H9 (cell line): ENCODE measurements at regions not wholly inside any gene's neighbourhood (a gene's known extent, or its start where the extent isn't known, plus 50 kb on each side); places are given as distances from the start of the nearest gene placed in this dataset.

Source experiments
- DNase-seq: peaks from one replicate; pipeline ENCODE4 v3.0.0-alpha.2; 2017
- H2AFZ ChIP-seq: one replicate; pipeline ENCODE4 v1.6.1; 2013; ENCODE audit warnings: mild to moderate bottlenecking, low read length, control low read depth, moderate library complexity
- H2AK5ac ChIP-seq: 2 replicates; pipeline ENCODE4 v1.6.1; 2013; ENCODE audit warnings: low read length, control low read depth, mixed read lengths; ENCODE audit not compliant: insufficient read length
- H2BK120ac ChIP-seq: one replicate; pipeline ENCODE4 v1.6.1; 2013; ENCODE audit warnings: low read depth, mild to moderate bottlenecking, low read length, control low read depth, inconsistent platforms; ENCODE audit not compliant: poor library complexity, severe bottlenecking
- H2BK12ac ChIP-seq: 2 replicates; pipeline ENCODE4 v1.6.1; 2013; ENCODE audit warnings: low read length, control low read depth, mixed read lengths, low read depth; ENCODE audit not compliant: insufficient read length
- H2BK15ac ChIP-seq: 2 replicates; pipeline ENCODE4 v1.6.1; 2013; ENCODE audit warnings: low read depth, low read length, control low read depth
- H2BK20ac ChIP-seq: one replicate; pipeline ENCODE4 v1.6.1; 2013; ENCODE audit warnings: low read depth, mild to moderate bottlenecking, low read length, control low read depth, inconsistent platforms; ENCODE audit not compliant: poor library complexity, severe bottlenecking
- H2BK5ac ChIP-seq: 2 replicates; pipeline ENCODE4 v1.6.1; 2013; ENCODE audit warnings: low read length, control low read depth, mixed read lengths; ENCODE audit not compliant: insufficient read length
- H3K14ac ChIP-seq: 2 replicates; pipeline ENCODE4 v1.6.1; 2013; ENCODE audit warnings: low read length, control low read depth; ENCODE audit not compliant: insufficient read depth
- H3K18ac ChIP-seq: 2 replicates; pipeline ENCODE4 v1.6.1; 2013; ENCODE audit warnings: low read depth, mild to moderate bottlenecking, mixed read lengths, low read length, control low read depth; ENCODE audit not compliant: insufficient read length
- H3K23ac ChIP-seq: 2 replicates; pipeline ENCODE4 v1.6.1; 2013; ENCODE audit warnings: low read length, control low read depth, mixed read lengths, low read depth; ENCODE audit not compliant: insufficient read length
- H3K23me2 ChIP-seq: 2 replicates; pipeline ENCODE4 v1.6.1; 2013; ENCODE audit warnings: low read depth, mild to moderate bottlenecking, mixed read lengths, low read length, control low read depth; ENCODE audit not compliant: insufficient read length, poor library complexity, severe bottlenecking
- H3K27ac ChIP-seq: 2 replicates; pipeline ENCODE4 v1.5.1; 2013; ENCODE audit warnings: low read length, control low read depth, mixed read lengths, low read depth; ENCODE audit not compliant: insufficient read length
- H3K27me3 ChIP-seq: 2 replicates; pipeline ENCODE4 v1.6.1; 2013; ENCODE audit warnings: low read length, control low read depth, inconsistent platforms; ENCODE audit not compliant: insufficient read depth
- H3K4ac ChIP-seq: 2 replicates; pipeline ENCODE4 v1.6.1; 2013; ENCODE audit warnings: low read depth, mild to moderate bottlenecking, control low read depth, inconsistent platforms, low read length, moderate library complexity
- H3K4me1 ChIP-seq: 2 replicates; pipeline ENCODE4 v1.6.1; 2013; ENCODE audit warnings: low read length, control low read depth, inconsistent platforms; ENCODE audit not compliant: insufficient read depth
- H3K4me2 ChIP-seq: 2 replicates; pipeline ENCODE4 v1.6.1; 2013; ENCODE audit warnings: low read length, control low read depth, mixed read lengths; ENCODE audit not compliant: insufficient read length, insufficient read depth
- H3K56ac ChIP-seq: 2 replicates; pipeline ENCODE4 v1.6.1; 2013; ENCODE audit warnings: low read depth, mild to moderate bottlenecking, mixed read lengths, low read length, control low read depth; ENCODE audit not compliant: insufficient read length
- H3K79me1 ChIP-seq: 2 replicates; pipeline ENCODE4 v1.6.1; 2013; ENCODE audit warnings: low read depth, mild to moderate bottlenecking, moderate library complexity, low read length, control low read depth, inconsistent platforms; ENCODE audit not compliant: insufficient read depth, poor library complexity, severe bottlenecking
- H3K79me2 ChIP-seq: 2 replicates; pipeline ENCODE4 v1.6.1; 2013; ENCODE audit warnings: low read length, control low read depth, inconsistent platforms; ENCODE audit not compliant: insufficient read depth
- H3K9ac ChIP-seq: 2 replicates; pipeline ENCODE4 v1.6.1; 2013; ENCODE audit warnings: low read length, control low read depth, mixed read lengths; ENCODE audit not compliant: insufficient read length; ENCODE audit errors: extremely low read depth
- H3K9me3 ChIP-seq: one replicate; pipeline ENCODE4 v1.6.1; 2013; ENCODE audit warnings: low read depth, low read length, inconsistent platforms; ENCODE audit not compliant: control insufficient read depth
- H3T11ph ChIP-seq: one replicate; pipeline ENCODE4 v1.6.1; 2013; ENCODE audit warnings: mild to moderate bottlenecking, low read length, control low read depth, inconsistent platforms
- H4K20me1 ChIP-seq: one replicate; pipeline ENCODE4 v1.6.1; 2013; ENCODE audit not compliant: control insufficient read depth, insufficient read length, insufficient read depth
- H4K5ac ChIP-seq: 2 replicates; pipeline ENCODE4 v1.6.1; 2013; ENCODE audit warnings: low read depth, mild to moderate bottlenecking, mixed read lengths, low read length, control low read depth; ENCODE audit not compliant: insufficient read length
- H4K8ac ChIP-seq: replicated peaks from 2 replicates; pipeline ENCODE4 v1.6.1; 2013; ENCODE audit warnings: low read length, control low read depth, mixed read lengths, low read depth; ENCODE audit not compliant: insufficient read length
- H4K91ac ChIP-seq: 2 replicates; pipeline ENCODE4 v1.6.1; 2013; ENCODE audit warnings: low read depth, mild to moderate bottlenecking, moderate library complexity, mixed read lengths, low read length, control low read depth; ENCODE audit not compliant: insufficient read length
- H3K27ac Mint-ChIP-seq, 3 experiments: 2 replicates in 2 of 3; 3 replicates in 1 of 3; pipeline ENCODE4 v1.8.0; 2020 to 2021; ENCODE audit warnings: mixed read lengths in 3 of 3, mild to moderate bottlenecking in 1 of 3, moderate library complexity in 1 of 3
- H3K27me3 Mint-ChIP-seq: 2 replicates; pipeline ENCODE4 v1.8.0; 2021; ENCODE audit warnings: low read depth, mild to moderate bottlenecking, moderate library complexity, mixed read lengths
- H3K36me3 Mint-ChIP-seq, 3 experiments: 2 replicates in 2 of 3; 3 replicates in 1 of 3; pipeline ENCODE4 v1.8.0; 2020 to 2021; ENCODE audit warnings: low read depth in 3 of 3, mixed read lengths in 3 of 3; ENCODE audit not compliant: insufficient read depth in 1 of 3
- H3K4me1 Mint-ChIP-seq, 2 experiments: 2 replicates each; pipeline ENCODE4 v1.8.0; 2020; ENCODE audit warnings: mixed read lengths in 2 of 2
- H3K4me3 Mint-ChIP-seq, 2 experiments: 2 replicates in 1 of 2; 3 replicates in 1 of 2; pipeline ENCODE4 v1.8.0; 2020 to 2021; ENCODE audit warnings: mild to moderate bottlenecking in 2 of 2, mixed read lengths in 2 of 2, moderate library complexity in 1 of 2
- H3K9me3 Mint-ChIP-seq, 2 experiments: 2 replicates in 1 of 2; 3 replicates in 1 of 2; pipeline ENCODE4 v1.8.0; 2020; ENCODE audit warnings: mild to moderate bottlenecking in 2 of 2, mixed read lengths in 2 of 2, moderate library complexity in 1 of 2
- WGBS: extraction: QIAGEN DNeasy Blood & Tissue Kit; methylation state at CpG from one replicate; pipeline ENCODE4 v1.1.7; 2013; ENCODE audit warnings: missing lambda C conversion rate, low lambda C conversion rate, mixed read lengths; ENCODE audit not compliant: insufficient read length; ENCODE audit errors: extremely low coverage; 5-methylcytosine and 5-hydroxymethylcytosine counted together
- TF ChIP-seq, protein P1 (sequence below): fragments of 200-600 bp; sonication (generic); conservative IDR thresholded peaks from 3 replicates; pipeline ENCODE4 v1.8.0; 2021; ENCODE audit warnings: antibody characterized with exemption, mild to moderate bottlenecking

DNA sequence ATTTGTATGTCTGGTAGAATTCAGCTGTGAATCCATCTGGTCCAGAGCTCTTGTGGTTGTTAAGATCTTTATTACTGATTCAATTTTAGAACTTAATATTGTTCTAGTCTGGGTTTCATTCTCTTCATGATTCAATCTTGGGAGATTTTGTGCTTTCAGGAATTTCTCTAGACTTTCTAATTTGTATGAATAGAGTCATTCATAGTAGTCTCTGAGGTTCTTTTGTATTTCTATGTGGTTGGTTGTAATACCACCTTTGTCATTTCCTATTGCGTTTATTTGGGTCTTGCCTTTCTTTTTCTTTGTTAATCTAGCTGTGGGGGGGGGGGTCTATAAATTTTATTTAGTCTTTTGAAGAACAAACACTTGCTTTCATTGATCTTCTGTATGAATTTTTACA, 824.8 kb upstream of the GALNTL6 start:
- no peak overlapping the region for H4K5ac ChIP-seq
- H3K56ac ChIP-seq, result no peak overlapping the region
- Mint-ChIP-seq H3K27ac (no peak overlapping the region), H3K36me3 (peaks cover 0 to 29% (median 5%) of the 10 kb centered on the region in 3 experiments; a peak in 6 of 7 replicates), H3K27me3 (no peaks in the 10 kb centered on the region), H3K4me1 (peaks cover 0 to 5% of the 10 kb centered on the region in 2 experiments; a peak in 1 of 4 replicates), H3K9me3 (peaks cover 18% of the 10 kb centered on the region in 2 experiments; a peak in 4 of 5 replicates), H3K4me3 (no peak overlapping the region)
- H3K79me1 ChIP-seq, result no peaks in the 10 kb centered on the region
- H3K23me2 ChIP-seq, result no peaks in the 10 kb centered on the region
- H4K20me1 ChIP-seq, result no peaks in the 10 kb centered on the region
- TF ChIP-seq, protein P1, sequence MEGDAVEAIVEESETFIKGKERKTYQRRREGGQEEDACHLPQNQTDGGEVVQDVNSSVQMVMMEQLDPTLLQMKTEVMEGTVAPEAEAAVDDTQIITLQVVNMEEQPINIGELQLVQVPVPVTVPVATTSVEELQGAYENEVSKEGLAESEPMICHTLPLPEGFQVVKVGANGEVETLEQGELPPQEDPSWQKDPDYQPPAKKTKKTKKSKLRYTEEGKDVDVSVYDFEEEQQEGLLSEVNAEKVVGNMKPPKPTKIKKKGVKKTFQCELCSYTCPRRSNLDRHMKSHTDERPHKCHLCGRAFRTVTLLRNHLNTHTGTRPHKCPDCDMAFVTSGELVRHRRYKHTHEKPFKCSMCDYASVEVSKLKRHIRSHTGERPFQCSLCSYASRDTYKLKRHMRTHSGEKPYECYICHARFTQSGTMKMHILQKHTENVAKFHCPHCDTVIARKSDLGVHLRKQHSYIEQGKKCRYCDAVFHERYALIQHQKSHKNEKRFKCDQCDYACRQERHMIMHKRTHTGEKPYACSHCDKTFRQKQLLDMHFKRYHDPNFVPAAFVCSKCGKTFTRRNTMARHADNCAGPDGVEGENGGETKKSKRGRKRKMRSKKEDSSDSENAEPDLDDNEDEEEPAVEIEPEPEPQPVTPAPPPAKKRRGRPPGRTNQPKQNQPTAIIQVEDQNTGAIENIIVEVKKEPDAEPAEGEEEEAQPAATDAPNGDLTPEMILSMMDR, result no peak
- no peak overlapping the region for H3K18ac ChIP-seq
- no peaks in the 10 kb centered on the region for H3K4me1 ChIP-seq
- H3K79me2 ChIP-seq, result no peaks in the 10 kb centered on the region
- no peak overlapping the region for H3K14ac ChIP-seq
- H4K91ac ChIP-seq, result no peak overlapping the region
- H2AFZ ChIP-seq, result no peak overlapping the region
- no peak overlapping the region for H2BK20ac ChIP-seq
- H3K9me3 ChIP-seq, result no peaks in the 10 kb centered on the region
- no peak overlapping the region for H2BK15ac ChIP-seq
- H2AK5ac ChIP-seq, result no peak overlapping the region
- no peak for DNase-seq
- H2BK12ac ChIP-seq, result no peak overlapping the region
- H2BK5ac ChIP-seq, result no peak overlapping the region
- H3K27ac ChIP-seq, result no peak overlapping the region
- no peak overlapping the region for H3K9ac ChIP-seq
- H2BK120ac ChIP-seq, result no peak overlapping the region
- no peak overlapping the region for H3K4me2 ChIP-seq
- no peak overlapping the region for H4K8ac ChIP-seq
- WGBS, result no CpG with 5 or more reads among the region's 1 CpG
- H3T11ph ChIP-seq, result no peak overlapping the region
- no peaks in the 10 kb centered on the region for H3K27me3 ChIP-seq
- no peak overlapping the region for H3K23ac ChIP-seq
- H3K4ac ChIP-seq, result no peak overlapping the region
